ENCODE measurements at regions not wholly inside any gene's neighbourhood (a gene's known extent, or its start where the extent isn't known, plus 50 kb on each side); places are given as distances from the start of the nearest gene placed in this dataset.
"Not testable (repeated sequence)": the region's sequence is repeated elsewhere in the genome, so short reads cannot be mapped to it uniquely, and the experiment has no call there.

DNA sequence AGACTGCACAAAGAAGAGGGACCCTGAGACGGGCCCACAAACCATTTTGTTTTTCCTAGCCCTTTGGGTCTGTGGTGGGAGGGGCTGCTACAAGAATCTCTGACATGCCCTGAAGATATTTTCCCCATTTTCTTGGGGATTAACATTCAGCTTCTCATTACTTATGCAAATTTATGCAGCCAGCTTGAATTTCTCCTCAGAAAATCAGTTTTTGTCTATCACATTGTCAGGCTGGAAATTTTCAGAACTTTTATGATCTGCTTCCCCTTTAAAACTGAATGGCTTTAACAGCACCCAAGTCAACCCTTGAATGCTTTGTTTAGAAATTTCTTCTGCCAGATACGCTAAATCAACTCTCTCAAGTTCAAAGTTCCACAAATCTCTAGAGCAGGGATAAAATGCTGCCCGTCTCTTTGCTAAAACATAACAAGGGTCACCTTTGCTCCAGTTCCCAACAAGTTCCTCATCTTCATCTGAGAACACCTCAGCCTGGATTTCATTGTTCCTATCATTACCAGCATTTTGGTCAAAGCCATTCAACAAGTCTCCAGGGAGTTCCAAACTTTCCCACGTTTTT, 560.0 kb upstream of the KCND2 start:
- Mint-ChIP-seq H3K27me3 (no peaks in the 10 kb centered on the region), H3K4me3 (no peak overlapping the region), H3K36me3 (ENCODE audit: low read depth) (no peaks in the 10 kb centered on the region), H3K4me1 (no peaks in the 10 kb centered on the region), H3K27ac (no peak overlapping the region)
- ATAC-seq (no peak), DNase-seq (no peak)
- H3K9me3 ChIP-seq (ENCODE audit: control insufficient read depth, low read length, poor library complexity, severe bottlenecking) = no peaks in the 10 kb centered on the region

DNA sequence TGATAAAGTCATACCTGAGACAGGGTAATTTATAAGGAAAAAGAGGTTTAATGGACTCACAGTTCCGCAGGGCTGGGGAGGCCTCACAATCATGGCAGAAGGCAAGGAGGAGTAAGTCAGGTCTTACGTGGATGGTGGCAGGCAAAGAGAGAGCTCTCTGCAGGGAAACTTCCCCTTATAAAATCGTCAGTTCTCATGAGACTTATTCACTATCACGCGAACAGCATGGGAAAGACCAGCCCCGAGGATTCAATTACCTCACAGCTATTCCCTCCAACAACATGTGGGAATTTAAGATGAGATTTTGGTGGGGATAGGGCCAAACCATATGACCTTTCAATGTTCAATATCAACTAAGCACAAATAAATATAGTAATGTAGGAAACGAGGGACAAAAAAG, 559.4 kb upstream of the KCND2 start:
- H3K9me3 ChIP-seq (ENCODE audit: control insufficient read depth, low read length, poor library complexity, severe bottlenecking) = no peaks in the 10 kb centered on the region
- Mint-ChIP-seq H3K4me1 (no peaks in the 10 kb centered on the region), H3K36me3 (ENCODE audit: low read depth) (no peaks in the 10 kb centered on the region), H3K4me3 (no peak overlapping the region), H3K27me3 (no peaks in the 10 kb centered on the region), H3K27ac (no peak overlapping the region)
- ATAC-seq (no peak), DNase-seq (no peak)

DNA sequence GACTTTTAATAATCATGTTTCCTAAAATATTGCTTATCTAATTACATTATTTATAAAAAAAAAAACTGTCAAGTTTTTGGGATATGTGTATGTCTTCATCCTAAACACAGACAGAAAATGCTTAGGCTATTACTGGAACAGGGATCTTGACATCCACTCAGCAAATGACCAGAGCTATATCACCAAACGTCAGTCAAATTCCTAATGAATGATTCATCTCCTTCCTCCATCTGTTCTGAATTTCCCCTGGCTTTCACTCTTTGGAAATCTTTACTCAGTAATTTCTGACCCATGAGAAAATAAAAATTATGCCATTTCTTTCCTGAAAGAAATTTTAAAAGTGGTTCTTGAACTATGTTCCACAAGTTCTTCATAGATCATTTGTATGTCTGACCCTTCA, 552.4 kb upstream of the KCND2 start:
- H3K36me3 Mint-ChIP-seq (ENCODE audit: low read depth) = no peaks in the 10 kb centered on the region
- no peak for ATAC-seq
- H3K4me3 Mint-ChIP-seq = no peak overlapping the region
- DNase-seq = no peak
- H3K4me1 Mint-ChIP-seq = no peaks in the 10 kb centered on the region
- no peak overlapping the region for H3K27ac Mint-ChIP-seq
- H3K27me3 Mint-ChIP-seq = no peaks in the 10 kb centered on the region
- no peaks in the 10 kb centered on the region for H3K9me3 ChIP-seq (ENCODE audit: control insufficient read depth, low read length, poor library complexity, severe bottlenecking)

DNA sequence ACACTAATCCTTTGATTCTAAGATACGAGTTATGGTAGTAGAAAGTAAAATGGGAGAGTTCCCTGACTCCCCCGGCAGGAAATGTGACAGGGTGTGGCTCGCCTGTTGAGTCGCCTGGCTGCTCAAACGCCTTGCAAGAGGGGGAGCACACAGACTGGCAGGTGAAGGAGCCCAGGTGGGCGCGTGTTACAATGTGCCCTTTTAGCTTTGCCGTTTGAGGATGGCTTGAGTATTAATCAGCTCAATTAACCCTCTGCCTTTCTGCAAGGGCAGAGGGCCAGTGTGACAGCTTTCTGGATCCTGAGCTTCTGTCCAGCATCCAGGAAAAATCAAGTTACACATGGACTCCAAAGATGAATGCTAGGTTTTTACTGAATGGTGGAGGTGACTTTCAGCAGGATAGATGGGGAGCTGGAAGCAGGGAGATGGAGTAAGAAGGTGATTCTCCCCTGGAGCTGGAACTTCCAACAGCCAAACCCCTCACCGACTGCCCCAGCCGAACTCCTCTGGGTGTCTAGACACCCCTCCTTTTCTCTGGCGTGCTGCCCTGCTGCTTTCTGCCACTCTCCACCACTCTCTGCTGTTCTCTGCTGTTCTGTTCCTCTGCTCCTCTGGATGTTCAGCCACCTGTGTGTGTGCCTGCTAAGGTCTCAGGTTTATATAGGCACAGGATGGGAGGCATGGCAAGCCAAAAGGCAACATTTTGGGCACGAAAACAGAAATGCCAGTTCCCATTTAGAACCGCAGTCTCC, 548.8 kb upstream of the KCND2 start:
- Mint-ChIP-seq H3K4me3 (no peak overlapping the region), H3K4me1 (no peaks in the 10 kb centered on the region), H3K27ac (no peak overlapping the region), H3K27me3 (no peaks in the 10 kb centered on the region), H3K36me3 (ENCODE audit: low read depth) (no peaks in the 10 kb centered on the region)
- DNase-seq (no peak), ATAC-seq (no peak)
- H3K9me3 ChIP-seq (ENCODE audit: control insufficient read depth, low read length, poor library complexity, severe bottlenecking) = no peaks in the 10 kb centered on the region

DNA sequence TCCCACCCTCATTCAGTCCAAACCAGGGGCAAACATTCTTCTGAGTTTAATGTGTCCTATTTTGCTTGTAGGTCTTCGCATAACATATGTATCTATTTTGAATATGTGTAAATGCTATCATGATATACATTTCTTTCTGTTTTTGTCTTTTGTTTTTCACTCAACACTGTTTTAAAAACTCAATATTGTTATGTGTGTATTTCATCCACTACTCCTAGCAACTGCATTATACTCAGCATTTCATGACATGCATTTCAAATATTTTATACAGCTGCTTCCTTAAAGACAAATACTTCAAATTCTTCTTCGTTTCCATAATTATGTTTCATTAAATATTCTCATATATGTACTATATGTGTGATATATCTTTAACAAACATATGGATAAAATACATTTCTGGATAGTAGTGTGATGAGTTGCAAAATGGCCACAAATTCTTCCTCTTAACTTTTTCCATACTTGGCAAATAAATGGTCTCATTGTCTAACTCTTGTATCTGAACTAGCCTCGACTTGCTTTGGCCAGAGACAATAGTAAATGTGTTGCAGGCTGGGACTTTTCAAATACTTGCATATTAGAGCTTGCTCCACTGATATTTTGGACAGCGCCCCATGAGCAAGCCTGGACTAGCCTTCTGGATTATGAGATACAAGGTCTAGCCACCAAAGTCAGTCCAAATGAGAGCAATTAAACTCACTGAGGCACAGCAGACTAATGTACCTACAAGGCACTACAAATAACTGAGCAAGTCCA, 539.7 kb upstream of the KCND2 start:
- no peak overlapping the region for H3K27ac Mint-ChIP-seq
- no peaks in the 10 kb centered on the region for H3K9me3 ChIP-seq (ENCODE audit: control insufficient read depth, low read length, poor library complexity, severe bottlenecking)
- no peaks in the 10 kb centered on the region for H3K36me3 Mint-ChIP-seq (ENCODE audit: low read depth)
- no peak overlapping the region for H3K4me3 Mint-ChIP-seq
- DNase-seq (no peak), ATAC-seq (no peak)
- no peaks in the 10 kb centered on the region for H3K27me3 Mint-ChIP-seq
- no peaks in the 10 kb centered on the region for H3K4me1 Mint-ChIP-seq

DNA sequence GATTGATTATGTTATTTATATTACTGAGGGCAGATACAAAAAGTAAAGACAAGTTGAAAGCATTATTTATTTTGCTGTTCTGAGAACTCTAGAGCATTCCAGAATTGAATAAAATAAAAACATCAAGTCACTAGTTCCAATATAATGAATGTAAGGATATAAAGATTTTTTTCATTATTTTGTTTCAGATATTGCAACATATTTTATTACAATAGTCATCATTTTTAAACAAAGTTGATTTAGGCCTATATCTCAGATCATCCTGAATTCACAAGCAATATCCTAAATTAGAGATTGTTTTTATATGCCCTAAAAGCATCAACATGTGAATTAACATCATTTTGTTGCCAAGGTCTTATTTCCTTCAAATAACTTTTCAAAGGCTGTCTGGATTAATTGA, 535.6 kb upstream of the KCND2 start:
- Mint-ChIP-seq H3K4me3 (no peak overlapping the region), H3K27me3 (no peaks in the 10 kb centered on the region), H3K36me3 (ENCODE audit: low read depth) (no peaks in the 10 kb centered on the region), H3K27ac (no peak overlapping the region), H3K4me1 (no peaks in the 10 kb centered on the region)
- ATAC-seq (no peak), DNase-seq (no peak)
- no peaks in the 10 kb centered on the region for H3K9me3 ChIP-seq (ENCODE audit: control insufficient read depth, low read length, poor library complexity, severe bottlenecking)

DNA sequence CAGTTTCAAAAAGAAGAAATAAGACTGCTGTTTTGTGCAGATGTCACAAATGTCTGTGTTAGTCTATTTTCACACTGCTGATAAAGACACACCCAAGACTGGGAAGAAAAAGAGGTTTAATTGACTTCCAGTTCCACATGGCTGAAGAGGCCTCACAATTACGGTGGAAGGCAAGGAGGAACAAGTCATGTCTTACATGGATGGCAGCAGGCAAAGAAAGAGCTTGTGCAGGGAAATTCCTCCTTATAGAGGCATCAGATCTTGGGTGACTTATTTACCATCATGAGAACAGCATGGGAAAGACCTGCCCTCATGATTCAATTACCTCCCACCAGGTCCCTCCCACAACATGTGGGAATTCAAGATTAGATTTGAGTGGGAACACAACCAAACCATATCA, 527.7 kb upstream of the KCND2 start:
- H3K4me1 Mint-ChIP-seq = not testable (repeated sequence)

DNA sequence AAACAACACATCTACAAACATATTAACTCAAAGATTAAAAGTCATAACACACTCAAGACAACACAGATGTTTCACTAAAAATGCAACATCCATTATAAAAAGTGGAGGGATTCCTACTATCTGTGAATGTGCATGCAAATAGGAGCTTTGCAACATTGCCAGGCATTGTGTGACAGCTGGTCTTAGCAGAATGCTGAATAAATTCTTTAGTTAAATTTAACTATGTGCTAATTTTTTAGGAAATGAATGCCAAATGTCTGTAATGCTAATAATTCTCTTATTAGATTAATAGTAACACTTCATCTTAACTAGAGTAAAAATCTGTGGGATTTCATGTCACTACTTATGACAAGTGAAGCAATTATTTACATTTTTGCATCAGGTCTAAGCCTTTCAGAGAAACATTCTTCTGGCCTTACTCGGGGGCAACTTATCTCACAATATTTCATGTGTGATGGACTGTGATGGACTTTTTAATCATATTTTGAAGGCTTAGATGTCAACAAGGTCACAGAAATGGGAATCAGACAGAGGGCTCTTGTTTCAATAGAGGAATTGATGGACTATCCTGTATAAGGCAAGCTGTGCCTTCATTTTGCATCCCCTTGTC, 524.6 kb upstream of the KCND2 start:
- no peak for ATAC-seq
- Mint-ChIP-seq H3K27ac (no peak overlapping the region), H3K36me3 (ENCODE audit: low read depth) (no peaks in the 10 kb centered on the region), H3K4me1 (no peaks in the 10 kb centered on the region), H3K4me3 (no peak overlapping the region), H3K27me3 (no peaks in the 10 kb centered on the region)
- no peaks in the 10 kb centered on the region for H3K9me3 ChIP-seq (ENCODE audit: control insufficient read depth, low read length, poor library complexity, severe bottlenecking)
- DNase-seq = no peak

More for the DNA sequence above, 527.7 kb upstream of the KCND2 start:
- not testable (repeated sequence) for H3K27me3 Mint-ChIP-seq; H3K4me3 Mint-ChIP-seq; H3K36me3 Mint-ChIP-seq (ENCODE audit: low read depth); ATAC-seq; H3K27ac Mint-ChIP-seq; DNase-seq; H3K9me3 ChIP-seq (ENCODE audit: control insufficient read depth, low read length, poor library complexity, severe bottlenecking)

DNA sequence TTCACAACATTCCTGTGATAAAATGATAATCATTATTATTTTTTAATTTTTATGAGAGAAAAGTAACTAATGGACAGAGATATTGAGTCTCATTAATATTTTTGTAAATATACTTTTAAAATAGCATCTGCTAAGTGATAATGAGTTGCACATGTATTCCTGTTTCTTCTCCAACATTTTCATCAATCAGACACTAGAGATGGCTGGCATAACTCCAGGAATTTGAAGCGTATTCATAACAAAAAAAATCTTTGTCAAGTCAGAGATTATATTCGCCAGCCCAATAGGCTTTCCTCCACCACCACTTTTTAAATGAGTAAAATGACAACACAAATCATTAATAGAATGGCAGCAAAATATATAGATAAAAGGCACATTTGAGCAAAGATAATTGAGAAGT, 524.0 kb upstream of the KCND2 start:
- ATAC-seq = no peak
- Mint-ChIP-seq H3K27me3 (no peaks in the 10 kb centered on the region), H3K4me1 (no peaks in the 10 kb centered on the region), H3K27ac (no peak overlapping the region), H3K36me3 (ENCODE audit: low read depth) (no peaks in the 10 kb centered on the region), H3K4me3 (no peak overlapping the region)
- H3K9me3 ChIP-seq (ENCODE audit: control insufficient read depth, low read length, poor library complexity, severe bottlenecking) = no peaks in the 10 kb centered on the region
- DNase-seq = no peak

DNA sequence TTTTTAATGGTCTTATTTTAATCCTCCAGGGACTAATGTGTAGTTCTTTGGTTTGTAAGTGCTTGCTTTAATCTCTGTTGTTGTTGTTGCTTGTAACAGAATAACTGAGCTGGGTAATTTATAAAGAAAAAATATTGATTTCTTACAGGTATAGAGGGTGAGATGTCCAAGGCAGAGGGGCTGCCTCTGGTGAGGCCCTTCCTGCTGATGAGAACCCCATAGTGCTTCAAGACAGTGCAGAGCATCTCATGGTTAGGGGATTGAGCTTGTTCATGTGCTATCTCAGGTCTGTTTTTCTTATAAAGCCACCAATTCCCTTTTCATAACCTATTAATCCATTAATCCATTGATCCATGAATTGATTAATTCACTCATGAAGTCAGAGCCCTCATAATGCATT, 516.3 kb upstream of the KCND2 start:
- ATAC-seq (no peak), DNase-seq (no peak)
- Mint-ChIP-seq H3K27me3 (no peaks in the 10 kb centered on the region), H3K4me1 (no peaks in the 10 kb centered on the region), H3K36me3 (ENCODE audit: low read depth) (no peaks in the 10 kb centered on the region), H3K27ac (no peak overlapping the region), H3K4me3 (no peak overlapping the region)
- no peaks in the 10 kb centered on the region for H3K9me3 ChIP-seq (ENCODE audit: control insufficient read depth, low read length, poor library complexity, severe bottlenecking)

DNA sequence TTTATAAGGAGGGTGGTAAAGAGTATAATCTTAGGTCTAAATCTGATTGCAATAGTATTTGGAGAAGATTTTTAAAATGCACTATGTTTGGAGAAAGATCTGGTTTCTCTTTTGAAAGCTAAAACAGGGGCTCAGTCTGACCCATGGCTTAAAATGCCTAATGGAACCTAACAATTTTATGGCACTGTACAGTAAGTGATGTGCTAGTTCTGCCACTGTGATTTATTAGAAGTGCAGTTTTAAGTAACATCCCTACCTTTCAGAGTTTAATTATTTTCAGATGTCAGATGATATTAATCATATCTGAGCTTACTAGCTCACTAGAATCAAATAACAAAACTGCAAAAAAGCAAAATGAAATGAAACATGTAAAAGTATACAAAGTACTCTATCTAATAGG, 514.7 kb upstream of the KCND2 start:
- DNase-seq (no peak), ATAC-seq (no peak)
- Mint-ChIP-seq H3K27ac (no peak overlapping the region), H3K27me3 (no peaks in the 10 kb centered on the region), H3K4me3 (no peak overlapping the region), H3K4me1 (no peaks in the 10 kb centered on the region), H3K36me3 (ENCODE audit: low read depth) (no peaks in the 10 kb centered on the region)
- no peaks in the 10 kb centered on the region for H3K9me3 ChIP-seq (ENCODE audit: control insufficient read depth, low read length, poor library complexity, severe bottlenecking)

DNA sequence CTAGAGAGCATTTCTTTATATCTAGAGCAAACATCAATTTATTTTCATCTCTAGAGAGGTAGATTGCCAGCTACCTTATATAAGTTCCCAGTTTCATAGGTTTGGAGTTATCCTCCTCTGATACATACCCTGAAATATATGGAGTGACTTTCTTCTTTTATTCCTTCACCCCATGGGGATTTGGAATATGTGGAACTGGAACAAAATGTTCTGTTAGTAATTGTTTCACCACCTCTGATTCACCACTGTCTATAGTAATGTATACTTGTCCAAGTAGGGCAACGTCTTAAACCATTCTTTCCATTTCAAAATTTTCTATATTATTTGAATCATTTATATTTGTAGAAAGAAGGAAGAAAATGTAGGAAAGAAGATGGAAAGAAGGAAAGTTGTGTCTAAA, 511.2 kb upstream of the KCND2 start:
- Mint-ChIP-seq H3K4me3 (no peak overlapping the region), H3K27me3 (no peaks in the 10 kb centered on the region), H3K36me3 (ENCODE audit: low read depth) (no peaks in the 10 kb centered on the region), H3K27ac (no peak overlapping the region), H3K4me1 (no peaks in the 10 kb centered on the region)
- no peaks in the 10 kb centered on the region for H3K9me3 ChIP-seq (ENCODE audit: control insufficient read depth, low read length, poor library complexity, severe bottlenecking)
- DNase-seq = no peak
- ATAC-seq = no peak

DNA sequence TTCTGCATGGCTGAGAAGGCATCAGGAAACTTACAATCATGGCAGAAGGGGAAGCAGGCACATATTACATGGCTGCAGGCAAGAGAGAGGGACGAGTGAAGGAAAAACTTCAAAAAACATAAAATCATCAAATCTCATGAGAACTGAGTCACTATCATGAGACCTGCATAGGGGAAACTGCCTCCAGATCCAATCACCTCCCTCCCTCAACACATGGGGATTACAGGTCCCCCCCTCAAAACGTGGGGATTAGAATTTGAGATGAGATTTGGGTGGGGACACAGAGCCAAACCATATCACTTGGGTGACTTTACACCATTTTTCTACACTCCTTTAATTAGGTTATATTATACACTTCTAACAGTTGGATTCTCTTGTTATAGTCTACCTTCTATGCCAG, 490.7 kb upstream of the KCND2 start:
- Mint-ChIP-seq H3K36me3 (ENCODE audit: low read depth) (no peaks in the 10 kb centered on the region), H3K27ac (no peak overlapping the region), H3K4me3 (no peak overlapping the region), H3K27me3 (no peaks in the 10 kb centered on the region), H3K4me1 (no peaks in the 10 kb centered on the region)
- ATAC-seq (no peak), DNase-seq (no peak)
- no peaks in the 10 kb centered on the region for H3K9me3 ChIP-seq (ENCODE audit: control insufficient read depth, low read length, poor library complexity, severe bottlenecking)

All from T-helper 17 cell (primary cell).